WTC11 (cell line): ENCODE measurements at regions not wholly inside any gene's neighbourhood (a gene's known extent, or its start where the extent isn't known, plus 50 kb on each side); places are given as distances from the start of the nearest gene placed in this dataset.

Source experiments
- IRF1 ChIP-seq: sonication (generic); formaldehyde crosslinking; IDR thresholded peaks from 2 replicates; pipeline ENCODE4 v1.8.0; 2023; ENCODE audit warnings: missing genetic modification reagents
- MAX ChIP-seq: sonication (generic); formaldehyde crosslinking; IDR thresholded peaks from 2 replicates; pipeline ENCODE4 v1.8.0; 2022; ENCODE audit warnings: mild to moderate bottlenecking, missing genetic modification reagents
- SP1 ChIP-seq: sonication (generic); formaldehyde crosslinking; conservative IDR thresholded peaks from 2 replicates; pipeline ENCODE4 v1.8.1; 2022; ENCODE audit warnings: missing genetic modification reagents
- TEAD1 ChIP-seq: sonication (generic); formaldehyde crosslinking; IDR thresholded peaks from 2 replicates; pipeline ENCODE4 v1.8.0; 2022; ENCODE audit warnings: mild to moderate bottlenecking, missing genetic modification reagents
- TF ChIP-seq, protein P1 (sequence below): fragments of 200-600 bp; IDR thresholded peaks from 2 replicates; pipeline ENCODE4 v1.8.0; 2022; ENCODE audit warnings: antibody characterized with exemption
- TF ChIP-seq, protein P2 (sequence below): fragments of 250-450 bp; sonication (Bioruptor Pico); IDR thresholded peaks from 2 replicates; pipeline ENCODE4 v2.1.2; 2022; ENCODE audit warnings: mild to moderate bottlenecking, moderate library complexity
- TF ChIP-seq, protein P3 (sequence below): sonication (generic); formaldehyde crosslinking; IDR thresholded peaks from 2 replicates; pipeline ENCODE4 v1.8.0; 2022; ENCODE audit warnings: missing genetic modification reagents
- TF ChIP-seq, protein P4 (sequence below): sonication (generic); formaldehyde crosslinking; IDR thresholded peaks from 2 replicates; pipeline ENCODE4 v1.8.0; 2022; ENCODE audit warnings: mild to moderate bottlenecking, missing genetic modification reagents

DNA sequence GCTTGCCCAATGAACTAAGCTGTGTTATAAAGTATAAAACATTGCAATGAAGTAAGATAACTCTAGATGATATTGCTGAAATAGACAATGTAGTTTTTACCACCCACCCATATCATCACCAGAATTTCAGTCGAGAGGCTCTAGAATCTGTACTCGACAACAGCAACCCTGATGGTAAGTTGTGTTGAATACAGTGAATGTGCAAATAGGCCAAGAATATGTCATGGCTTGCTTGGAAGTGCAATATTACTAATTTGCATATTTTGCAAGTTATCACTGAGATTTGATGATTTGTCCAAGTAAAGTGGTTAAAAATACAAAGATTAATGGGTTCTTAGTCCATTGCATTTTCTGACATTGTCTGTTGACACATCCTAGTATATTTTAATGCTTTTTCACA lies 90.6 kb upstream of the TUSC7 start:
- TF ChIP-seq, protein P1, sequence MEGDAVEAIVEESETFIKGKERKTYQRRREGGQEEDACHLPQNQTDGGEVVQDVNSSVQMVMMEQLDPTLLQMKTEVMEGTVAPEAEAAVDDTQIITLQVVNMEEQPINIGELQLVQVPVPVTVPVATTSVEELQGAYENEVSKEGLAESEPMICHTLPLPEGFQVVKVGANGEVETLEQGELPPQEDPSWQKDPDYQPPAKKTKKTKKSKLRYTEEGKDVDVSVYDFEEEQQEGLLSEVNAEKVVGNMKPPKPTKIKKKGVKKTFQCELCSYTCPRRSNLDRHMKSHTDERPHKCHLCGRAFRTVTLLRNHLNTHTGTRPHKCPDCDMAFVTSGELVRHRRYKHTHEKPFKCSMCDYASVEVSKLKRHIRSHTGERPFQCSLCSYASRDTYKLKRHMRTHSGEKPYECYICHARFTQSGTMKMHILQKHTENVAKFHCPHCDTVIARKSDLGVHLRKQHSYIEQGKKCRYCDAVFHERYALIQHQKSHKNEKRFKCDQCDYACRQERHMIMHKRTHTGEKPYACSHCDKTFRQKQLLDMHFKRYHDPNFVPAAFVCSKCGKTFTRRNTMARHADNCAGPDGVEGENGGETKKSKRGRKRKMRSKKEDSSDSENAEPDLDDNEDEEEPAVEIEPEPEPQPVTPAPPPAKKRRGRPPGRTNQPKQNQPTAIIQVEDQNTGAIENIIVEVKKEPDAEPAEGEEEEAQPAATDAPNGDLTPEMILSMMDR: no peak
- TF ChIP-seq MAX (CRISPR knock-in tag) (no peak), SP1 (CRISPR knock-in tag) (no peak), TEAD1 (CRISPR knock-in tag) (no peak), IRF1 (CRISPR knock-in tag) (no peak)
- TF ChIP-seq, protein P2, sequence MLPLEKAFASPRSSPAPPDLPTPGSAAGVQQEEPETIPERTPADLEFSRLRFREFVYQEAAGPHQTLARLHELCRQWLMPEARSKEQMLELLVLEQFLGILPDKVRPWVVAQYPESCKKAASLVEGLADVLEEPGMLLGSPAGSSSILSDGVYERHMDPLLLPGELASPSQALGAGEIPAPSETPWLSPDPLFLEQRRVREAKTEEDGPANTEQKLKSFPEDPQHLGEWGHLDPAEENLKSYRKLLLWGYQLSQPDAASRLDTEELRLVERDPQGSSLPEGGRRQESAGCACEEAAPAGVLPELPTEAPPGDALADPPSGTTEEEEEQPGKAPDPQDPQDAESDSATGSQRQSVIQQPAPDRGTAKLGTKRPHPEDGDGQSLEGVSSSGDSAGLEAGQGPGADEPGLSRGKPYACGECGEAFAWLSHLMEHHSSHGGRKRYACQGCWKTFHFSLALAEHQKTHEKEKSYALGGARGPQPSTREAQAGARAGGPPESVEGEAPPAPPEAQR (CRISPR knock-in tag): no peak
- TF ChIP-seq, protein P3, sequence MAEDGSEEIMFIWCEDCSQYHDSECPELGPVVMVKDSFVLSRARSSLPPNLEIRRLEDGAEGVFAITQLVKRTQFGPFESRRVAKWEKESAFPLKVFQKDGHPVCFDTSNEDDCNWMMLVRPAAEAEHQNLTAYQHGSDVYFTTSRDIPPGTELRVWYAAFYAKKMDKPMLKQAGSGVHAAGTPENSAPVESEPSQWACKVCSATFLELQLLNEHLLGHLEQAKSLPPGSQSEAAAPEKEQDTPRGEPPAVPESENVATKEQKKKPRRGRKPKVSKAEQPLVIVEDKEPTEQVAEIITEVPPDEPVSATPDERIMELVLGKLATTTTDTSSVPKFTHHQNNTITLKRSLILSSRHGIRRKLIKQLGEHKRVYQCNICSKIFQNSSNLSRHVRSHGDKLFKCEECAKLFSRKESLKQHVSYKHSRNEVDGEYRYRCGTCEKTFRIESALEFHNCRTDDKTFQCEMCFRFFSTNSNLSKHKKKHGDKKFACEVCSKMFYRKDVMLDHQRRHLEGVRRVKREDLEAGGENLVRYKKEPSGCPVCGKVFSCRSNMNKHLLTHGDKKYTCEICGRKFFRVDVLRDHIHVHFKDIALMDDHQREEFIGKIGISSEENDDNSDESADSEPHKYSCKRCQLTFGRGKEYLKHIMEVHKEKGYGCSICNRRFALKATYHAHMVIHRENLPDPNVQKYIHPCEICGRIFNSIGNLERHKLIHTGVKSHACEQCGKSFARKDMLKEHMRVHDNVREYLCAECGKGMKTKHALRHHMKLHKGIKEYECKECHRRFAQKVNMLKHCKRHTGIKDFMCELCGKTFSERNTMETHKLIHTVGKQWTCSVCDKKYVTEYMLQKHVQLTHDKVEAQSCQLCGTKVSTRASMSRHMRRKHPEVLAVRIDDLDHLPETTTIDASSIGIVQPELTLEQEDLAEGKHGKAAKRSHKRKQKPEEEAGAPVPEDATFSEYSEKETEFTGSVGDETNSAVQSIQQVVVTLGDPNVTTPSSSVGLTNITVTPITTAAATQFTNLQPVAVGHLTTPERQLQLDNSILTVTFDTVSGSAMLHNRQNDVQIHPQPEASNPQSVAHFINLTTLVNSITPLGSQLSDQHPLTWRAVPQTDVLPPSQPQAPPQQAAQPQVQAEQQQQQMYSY (CRISPR knock-in tag): no peak
- TF ChIP-seq, protein P4, sequence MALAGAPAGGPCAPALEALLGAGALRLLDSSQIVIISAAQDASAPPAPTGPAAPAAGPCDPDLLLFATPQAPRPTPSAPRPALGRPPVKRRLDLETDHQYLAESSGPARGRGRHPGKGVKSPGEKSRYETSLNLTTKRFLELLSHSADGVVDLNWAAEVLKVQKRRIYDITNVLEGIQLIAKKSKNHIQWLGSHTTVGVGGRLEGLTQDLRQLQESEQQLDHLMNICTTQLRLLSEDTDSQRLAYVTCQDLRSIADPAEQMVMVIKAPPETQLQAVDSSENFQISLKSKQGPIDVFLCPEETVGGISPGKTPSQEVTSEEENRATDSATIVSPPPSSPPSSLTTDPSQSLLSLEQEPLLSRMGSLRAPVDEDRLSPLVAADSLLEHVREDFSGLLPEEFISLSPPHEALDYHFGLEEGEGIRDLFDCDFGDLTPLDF (CRISPR knock-in tag): no peak
